ENCODE measurements at regions not wholly inside any gene's neighbourhood (a gene's known extent, or its start where the extent isn't known, plus 50 kb on each side); places are given as distances from the start of the nearest gene placed in this dataset.
A peak's percentile ranks its signal among the peaks of the same experiment; 100 is the strongest.
"Not testable (repeated sequence)": the region's sequence is repeated elsewhere in the genome, so short reads cannot be mapped to it uniquely, and the experiment has no call there.

DNA sequence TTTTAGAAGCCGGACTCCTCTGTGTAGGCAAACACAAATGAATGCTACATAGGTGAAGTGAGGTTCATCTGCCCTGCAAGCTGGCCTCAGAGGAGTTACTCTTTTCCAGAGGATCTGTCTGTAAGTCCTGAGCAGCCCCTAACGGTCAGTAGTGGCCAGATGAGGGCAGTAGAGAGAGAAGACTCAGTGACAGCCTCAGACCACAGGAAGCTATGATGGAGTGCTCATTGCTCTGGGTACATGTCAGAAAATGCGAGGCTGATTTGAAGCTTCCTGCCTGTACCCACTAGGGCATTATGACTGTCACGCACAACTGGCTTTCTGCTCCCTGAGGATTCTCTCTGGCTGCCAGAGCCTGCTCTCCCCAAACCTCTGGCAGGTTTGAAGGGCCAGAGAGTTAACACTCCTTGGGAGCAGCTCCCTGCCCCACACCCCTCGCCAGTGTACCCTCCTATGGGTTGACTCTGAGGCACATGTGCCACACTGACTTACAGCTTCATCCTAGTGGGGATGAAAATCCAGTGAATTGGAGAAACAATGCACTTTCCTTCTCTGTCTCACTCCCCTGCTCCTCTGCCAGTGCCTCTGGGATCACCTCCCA, 141.5 kb downstream of the GABRG2 start:
- DNase-seq (ENCODE audit: low read depth in 2 of 2), result no peak

DNA sequence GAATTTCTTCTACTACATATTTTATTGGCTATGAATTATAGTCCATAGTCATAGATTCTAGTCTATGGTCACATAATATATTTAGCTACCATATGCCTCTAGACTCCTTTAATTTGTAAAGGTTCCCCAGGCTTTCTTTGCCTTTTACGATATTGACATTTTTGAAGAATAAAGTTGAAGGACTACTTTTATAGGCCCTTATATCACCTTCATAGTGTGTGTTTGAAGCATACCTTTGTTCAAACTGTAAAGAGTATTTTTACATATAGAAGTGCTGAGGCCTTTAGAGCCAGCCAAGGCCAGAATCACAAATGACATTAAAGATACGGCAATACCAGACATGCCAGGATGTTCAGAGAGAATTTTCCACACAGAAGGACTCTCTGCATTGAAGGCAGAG, 147.0 kb downstream of the GABRG2 start:
- no peak for DNase-seq (ENCODE audit: low read depth in 2 of 2)

DNA sequence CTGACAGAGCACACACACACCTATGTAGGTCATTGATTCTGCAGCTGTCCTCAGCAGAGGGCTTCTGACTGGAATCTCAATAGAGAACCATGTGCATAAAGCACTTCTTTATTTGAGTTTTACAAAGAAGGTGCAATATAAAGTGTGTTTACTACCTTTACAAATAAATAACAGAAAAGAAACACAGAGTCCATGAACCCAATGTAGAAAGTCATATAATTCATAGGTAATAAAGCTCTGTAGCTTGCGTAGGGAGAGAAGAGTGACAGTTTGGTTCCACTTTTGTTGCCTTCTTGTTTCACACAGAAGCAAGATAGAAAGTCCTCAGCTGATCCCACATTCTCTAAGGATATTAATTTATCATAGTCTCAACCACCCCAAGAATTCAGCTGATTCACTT, 149.5 kb downstream of the GABRG2 start:
- DNase-seq (ENCODE audit: low read depth in 2 of 2), result no peak

DNA sequence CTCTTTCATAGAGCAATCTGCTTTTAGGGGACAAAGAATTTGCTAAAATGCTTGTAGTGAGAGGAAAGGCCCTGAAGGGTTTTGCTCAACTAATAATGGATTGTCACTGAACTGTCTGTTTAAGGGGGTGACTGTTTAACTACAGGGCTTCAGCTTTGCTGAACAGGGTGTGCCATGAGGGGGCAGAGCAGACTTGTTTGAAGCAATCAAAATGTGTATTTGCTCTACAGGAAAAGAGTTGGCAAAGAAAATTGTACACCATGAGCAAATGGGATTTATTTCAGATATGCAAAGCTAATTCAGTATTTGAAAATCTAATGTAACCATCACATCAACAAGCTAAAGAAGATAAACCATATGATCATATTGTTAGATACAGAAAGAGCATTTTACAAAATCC, 154.3 kb downstream of the GABRG2 start:
- no peak for DNase-seq (ENCODE audit: low read depth in 2 of 2)

DNA sequence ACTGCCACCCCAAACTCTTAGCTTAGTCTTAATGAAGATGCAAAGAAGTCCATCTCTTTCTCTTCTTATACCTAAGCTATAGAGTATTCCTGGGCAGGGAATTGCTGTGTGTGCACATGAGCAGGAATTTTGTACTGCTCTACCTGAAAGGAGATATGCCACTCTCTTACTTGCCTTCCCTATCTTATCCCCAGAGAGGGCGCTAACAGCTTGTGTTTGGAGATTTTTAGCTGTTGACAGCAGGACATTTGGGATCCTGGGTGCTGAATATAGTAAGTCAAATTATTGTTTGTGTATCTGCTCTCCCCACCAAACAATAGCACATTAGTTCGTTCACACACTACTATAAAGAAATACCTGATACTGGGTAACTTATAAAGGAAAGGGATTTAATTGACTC, 159.5 kb downstream of the GABRG2 start:
- no peak for DNase-seq (ENCODE audit: low read depth in 2 of 2)

DNA sequence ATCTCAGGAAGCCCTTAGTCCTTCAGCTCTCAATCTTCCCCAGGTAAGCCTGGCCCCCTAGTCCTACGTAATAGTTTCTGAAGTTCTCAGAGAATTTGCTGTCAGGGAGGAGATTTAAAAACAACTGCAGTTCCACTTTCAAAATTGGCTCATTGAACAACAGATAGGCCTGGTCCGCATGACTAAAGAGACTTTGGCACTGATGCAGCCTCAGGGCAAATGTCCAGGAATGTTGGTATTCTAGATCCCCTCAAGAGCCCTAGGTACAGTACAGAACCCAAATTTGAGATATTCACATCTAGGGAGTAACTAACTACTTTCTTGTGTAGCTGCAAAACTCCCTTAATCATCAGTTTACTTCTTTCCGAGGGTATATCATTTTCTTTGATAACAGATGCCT, 162.8 kb downstream of the GABRG2 start:
- DNase-seq (ENCODE audit: low read depth in 2 of 2), result no peak

DNA sequence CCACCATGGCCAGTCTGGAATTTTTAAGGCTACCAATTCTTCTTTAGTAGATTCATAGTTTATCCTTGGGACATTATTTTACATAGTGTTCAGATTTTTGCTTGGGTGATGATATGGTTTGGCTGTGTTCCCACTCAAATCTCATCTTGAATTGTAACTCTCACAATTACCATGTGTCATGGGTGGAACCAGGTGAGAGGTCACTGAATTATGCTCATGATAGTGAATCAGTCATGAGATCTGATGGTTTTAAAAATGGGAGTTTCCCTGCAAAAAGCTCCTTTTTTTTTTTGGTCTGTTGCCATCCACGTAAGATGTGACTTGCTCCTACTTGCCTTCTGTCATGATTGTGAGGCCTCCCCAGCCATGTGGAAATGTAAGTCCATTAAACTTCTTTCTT, 163.9 kb downstream of the GABRG2 start:
- DNase-seq (ENCODE audit: low read depth in 2 of 2), result no peak

DNA sequence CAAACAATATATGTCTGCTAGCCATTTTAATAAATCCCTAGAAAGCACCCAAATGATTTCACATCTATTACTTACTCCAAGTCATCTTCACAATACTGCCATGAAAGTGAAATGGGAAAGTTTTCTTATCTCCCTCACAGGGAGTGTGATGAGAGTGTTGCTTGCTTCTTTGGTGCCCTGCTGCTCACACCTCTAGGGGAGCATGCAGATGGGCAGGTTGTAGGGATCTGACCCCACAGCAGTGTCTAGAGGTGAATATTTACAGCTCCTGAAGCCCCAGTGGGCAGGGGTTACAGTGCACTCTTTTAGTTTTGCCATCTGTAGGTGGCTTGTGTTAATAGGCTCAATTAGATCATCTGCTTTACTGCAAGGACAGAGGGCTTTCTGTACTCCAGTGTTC, 173.2 kb downstream of the GABRG2 start:
- DNase-seq (ENCODE audit: low read depth in 2 of 2), result no peak

DNA sequence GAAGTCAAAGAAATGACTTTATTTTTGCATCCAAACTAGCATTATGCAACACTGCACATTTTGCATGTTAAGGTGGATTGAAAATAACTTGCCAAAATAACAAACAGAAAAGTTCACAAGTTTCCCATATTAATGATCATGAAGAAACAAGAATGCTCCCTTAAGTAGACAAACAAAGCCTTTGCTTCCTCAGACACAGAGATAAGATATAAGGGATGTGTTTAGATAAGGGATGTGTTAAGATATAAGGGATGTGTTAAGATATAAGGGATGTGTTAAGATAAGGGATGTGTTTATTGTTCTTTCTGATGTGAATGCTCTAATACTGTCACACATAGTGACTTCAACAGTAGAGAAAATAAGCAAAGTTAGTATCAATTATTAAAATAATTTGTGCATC, 174.8 kb downstream of the GABRG2 start:
- DNase-seq (ENCODE audit: low read depth in 2 of 2), result no peak

DNA sequence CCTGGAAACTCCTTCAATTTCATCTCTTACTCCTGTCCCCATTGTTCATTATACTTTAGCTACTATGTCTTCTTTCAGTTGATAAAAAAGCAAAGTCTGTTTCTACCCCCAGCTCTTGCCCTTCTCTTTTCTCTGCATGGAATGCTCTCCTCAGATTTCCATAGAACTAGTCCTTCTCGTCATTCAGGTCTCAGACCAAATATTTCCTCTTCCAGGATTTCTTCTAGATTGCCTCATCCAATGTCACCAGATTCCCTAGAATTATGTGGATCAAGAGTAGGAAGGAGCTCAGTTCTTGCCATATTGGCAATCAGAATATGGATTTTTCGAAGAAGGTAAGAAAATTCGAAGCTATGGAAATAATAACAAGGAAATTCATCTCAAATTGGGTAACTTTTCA, 176.1 kb downstream of the GABRG2 start:
- no peak for DNase-seq (ENCODE audit: low read depth in 2 of 2)

DNA sequence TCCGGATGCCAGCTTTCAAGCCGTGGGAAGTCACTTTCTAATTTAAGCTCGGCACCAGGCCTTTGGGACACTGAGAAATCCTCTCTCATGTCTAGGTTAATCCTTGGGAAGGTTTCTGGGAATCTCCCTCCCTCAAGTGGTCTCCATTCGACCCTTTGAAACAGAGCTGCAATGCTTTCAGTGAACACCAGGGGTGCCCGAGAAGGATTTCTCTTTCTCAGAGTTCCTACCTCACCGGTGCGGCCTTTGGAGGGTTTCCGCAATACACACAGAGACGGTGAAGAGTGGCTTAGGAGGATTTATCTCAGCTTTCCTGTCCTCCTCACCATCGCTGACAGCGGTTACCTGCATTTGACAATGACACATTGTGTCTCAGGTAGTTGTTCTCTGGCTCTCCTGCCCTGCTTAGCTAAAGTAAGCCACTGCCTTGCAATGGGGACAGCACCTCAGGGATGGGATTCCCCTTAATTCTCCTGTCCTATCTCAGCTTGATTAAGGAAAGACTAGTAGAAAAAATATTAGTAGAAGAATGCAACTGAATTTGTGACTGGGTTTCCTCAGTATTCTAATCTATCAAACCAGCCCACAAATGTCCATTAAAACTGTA, 180.6 kb downstream of the GABRG2 start:
- no peak for DNase-seq (ENCODE audit: low read depth in 2 of 2)

DNA sequence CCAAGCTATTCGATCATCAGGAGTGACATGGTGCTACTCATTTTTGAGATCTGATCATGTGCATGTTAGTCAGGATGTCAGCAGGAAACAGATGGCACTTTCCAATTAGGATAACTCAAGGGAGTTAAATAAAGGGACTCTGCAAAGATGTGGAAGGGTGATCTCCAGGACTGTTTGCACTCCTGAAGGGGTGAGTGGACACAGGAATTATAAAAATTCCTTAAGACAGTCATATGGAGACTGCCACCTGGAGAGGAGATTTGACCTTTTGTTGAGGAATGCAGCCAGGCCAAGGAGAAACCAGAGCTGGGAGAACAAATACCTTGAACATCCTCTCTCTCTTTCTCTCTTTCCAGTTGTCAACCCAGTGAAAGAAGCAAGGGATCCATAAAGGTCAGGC, 189.1 kb downstream of the GABRG2 start:
- DNase-seq (ENCODE audit: low read depth in 2 of 2), result no peak

DNA sequence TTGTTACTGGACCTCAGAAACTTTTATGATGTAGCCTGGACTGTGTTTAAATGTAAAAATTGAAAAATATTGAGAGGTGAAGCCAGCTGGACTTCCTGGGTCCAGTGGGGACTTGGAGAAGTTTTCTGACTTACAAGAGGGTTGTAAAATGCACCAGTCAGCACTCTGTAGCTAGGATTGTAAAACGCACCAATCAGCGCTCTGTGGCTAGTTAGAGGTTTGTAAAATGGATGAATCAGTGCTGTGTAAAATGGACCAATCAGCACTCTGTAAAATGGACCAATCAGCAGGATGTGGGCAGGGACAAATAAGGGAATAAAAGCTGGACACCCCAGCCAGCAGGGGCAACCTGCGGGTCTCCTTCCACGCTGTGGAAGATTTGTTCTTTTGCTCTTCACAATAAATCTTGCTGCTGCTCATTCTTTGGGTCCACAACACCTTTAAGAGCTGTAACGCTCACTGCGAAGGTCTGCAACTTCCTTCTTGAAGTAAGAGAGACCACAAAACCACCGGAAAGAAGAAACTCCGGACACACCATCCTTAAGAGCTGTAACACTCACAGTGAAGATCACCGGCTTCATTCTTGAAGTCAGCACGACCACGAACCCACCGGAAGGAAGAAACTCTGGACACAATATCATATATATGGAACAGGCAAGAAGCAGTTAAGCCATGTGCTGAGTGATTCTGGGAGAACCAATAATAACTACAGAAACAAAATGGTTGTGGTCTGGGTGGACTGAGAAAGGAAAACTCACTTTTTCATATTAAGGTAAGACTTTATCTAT, 201.3 kb downstream of the GABRG2 start:
- no peak for DNase-seq (ENCODE audit: low read depth in 2 of 2)

DNA sequence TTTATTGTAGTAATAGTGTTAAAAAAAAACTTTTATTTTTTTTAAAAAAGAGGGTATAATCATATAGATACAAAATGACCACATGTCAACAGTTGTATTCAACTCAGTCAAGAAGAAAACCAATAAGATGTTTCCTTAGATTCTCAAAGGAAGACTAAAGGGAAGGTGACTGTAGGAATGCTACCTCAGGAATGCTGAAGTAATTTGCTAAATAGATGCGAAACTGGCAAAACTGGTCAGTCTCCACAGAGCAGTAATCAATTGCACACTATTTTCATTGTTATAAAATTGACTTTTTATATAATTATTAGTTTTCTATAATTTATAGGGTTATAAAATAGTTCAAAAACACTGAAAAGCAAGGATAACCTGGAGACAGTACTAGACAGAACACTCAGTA, 204.8 kb downstream of the GABRG2 start:
- no peak for DNase-seq (ENCODE audit: low read depth in 2 of 2)

DNA sequence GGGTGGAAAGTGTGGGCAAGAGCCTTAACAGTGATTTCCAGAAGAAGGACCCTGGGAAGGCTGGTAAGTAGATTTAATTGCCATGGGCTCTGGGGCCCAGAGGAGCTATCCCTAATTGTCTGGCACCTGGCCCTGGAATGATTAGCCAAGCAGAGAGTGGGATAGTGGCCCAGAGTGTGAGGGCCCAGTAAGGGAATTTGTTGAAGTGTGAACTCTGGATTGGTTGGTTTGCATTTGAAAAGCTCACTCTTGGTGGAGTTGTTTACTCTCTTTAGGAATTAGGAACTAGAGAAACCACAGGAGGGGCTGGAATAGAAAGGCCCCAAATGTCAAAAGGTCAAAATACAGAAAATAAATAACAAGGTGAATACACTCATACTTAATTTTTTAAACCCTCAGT, 207.1 kb downstream of the GABRG2 start:
- DNase-seq (ENCODE audit: low read depth in 2 of 2), result no peak

DNA sequence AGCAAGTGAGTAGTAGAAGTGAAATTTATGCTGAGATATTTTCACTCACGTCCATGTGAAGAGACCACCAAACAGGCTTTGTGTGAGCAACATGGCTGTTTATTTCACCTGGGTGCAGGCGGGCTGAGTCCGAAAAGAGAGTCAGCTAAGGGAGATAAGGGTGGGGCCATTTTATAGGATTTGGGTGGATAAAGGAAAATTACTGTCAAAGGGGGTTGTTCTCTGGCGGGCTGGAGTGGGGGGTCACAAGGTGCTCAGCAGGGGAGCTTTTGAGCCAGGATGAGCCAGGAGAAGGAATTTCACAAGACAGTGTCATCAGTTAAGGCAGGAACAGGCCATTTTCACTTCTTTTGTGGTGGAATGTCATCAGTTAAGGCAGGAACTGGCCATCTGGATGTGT, 207.8 kb downstream of the GABRG2 start:
- DNase-seq (ENCODE audit: low read depth in 2 of 2), result not testable (repeated sequence)

DNA sequence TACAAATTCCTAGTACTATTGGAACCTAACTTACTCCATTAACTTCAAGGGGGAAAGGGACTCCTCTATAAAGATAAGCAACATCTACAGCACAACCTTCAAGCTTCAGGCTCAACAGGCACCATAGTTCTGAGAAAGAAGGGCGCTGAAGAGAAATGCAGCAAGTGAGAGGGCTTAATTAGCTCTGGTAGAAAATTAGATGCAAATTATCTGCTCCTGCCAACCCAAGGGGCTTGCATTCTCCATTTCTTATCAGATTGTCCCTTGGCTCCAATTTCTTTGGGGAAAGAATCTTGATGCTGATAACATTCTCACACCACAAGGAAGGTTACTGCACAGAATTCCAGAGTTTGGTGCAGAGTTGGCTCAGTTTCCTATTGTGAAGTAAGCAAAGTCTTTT, 214.6 kb downstream of the GABRG2 start:
- DNase-seq (ENCODE audit: low read depth in 2 of 2), result no peak

DNA sequence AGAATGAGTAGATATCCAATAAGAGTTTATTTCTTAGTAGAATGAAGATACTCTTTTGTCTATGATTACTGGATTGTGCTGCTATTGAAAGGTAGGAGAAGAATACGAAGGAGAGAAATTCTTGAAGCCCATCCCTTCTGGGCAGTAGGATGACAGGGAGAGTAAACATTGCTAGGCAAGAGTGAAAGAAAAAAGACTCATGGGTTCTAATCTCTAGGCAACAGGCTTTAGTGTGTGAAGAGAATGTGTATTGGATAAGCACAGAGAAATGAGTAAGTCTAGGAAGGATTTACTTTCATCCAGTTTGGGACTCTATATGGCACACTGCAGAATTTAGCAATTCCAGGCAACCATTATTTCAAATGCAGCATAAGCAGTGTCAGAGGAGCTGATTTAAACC, 216.0 kb downstream of the GABRG2 start:
- DNase-seq (ENCODE audit: low read depth in 2 of 2), result no peak

DNA sequence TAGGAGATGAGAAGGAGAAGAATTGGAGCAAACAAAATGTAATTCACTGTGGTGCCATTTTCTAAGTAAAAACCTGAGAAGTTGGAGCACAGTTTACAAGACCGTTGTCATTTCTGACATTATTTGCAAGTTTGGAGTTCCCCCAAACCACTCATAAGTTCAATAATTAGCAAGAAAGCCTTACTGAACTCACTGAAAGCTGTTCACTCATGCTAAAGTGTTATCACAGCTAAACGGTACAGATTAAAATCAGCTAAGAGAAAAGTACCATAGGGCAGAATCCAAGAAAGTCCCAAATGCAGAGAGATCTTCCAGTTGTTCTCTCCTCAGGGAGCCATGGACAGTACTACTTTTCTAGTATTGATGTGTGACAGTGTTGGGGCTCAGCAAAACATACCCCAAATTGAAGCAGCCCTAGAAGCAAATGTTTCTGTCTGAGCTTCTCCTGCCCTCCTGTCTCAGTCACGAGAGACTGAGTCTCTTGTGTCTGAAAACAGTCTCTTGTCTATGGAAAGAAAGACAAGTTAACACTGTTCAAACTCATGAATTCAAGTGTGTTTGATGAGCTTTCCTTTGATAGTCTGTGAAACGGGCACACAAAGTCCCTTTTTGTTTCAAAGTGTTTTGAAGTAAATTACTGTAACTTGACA, 221.2 kb downstream of the GABRG2 start:
- DNase-seq (ENCODE audit: low read depth in 2 of 2), result no peak

DNA sequence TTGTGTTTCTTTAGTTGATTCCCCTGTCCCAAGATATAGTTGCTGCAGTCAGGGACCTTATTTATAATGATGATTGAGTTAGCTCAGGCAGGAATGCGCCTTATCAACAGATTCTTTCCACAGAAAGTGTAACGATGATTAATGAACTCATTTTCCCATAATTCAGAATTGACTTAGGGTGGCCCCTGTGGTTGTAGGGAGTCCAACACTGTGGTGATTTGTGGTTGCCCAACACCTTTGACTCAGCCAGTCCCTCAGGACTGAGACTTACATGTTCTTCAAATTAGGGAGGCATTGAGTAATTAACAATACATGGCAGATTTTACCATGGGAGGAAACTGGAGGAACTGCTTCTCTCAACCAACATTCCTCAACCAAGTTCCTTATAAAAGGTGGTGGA, 221.9 kb downstream of the GABRG2 start:
- DNase-seq (ENCODE audit: low read depth in 2 of 2), result no peak

DNA sequence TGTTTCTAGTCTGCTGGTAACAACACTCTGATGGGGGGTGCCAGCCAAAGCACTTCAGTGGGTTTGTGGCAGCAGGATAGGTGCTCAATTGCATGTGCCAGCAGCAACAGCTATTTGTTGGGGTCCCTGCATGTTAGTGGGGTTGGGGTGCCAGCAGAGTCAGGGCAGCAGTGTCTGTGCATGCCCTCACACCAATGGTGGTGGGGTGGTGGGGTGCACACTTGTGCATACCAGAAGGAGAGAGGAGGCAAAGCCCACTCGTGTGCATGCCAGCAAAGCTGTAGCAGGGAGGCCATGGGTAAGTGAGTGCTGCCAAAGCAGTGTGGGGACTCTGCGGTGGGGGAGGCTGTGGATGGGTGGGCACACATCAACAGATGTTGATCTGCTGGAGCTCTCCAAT, 232.2 kb downstream of the GABRG2 start:
- no peak for DNase-seq (ENCODE audit: low read depth in 2 of 2)

DNA sequence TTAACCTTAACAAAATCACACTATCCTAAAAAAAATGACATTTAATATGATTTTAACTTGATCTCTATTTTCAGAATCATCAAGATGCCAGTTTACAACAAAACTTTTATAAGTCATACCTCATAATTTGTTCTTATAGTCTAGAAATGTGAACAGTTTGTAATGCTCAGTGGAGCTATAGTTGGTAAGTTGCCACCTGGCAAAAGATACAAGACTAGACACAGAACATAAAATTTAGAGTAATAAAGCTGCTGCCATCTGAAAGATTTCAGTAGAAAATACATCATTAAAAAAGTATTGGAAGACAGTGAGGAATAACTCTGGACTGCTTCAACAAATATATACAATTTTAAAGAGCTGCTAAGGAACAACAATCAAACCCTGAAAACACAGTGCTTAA, 233.8 kb downstream of the GABRG2 start:
- no peak for DNase-seq (ENCODE audit: low read depth in 2 of 2)

DNA sequence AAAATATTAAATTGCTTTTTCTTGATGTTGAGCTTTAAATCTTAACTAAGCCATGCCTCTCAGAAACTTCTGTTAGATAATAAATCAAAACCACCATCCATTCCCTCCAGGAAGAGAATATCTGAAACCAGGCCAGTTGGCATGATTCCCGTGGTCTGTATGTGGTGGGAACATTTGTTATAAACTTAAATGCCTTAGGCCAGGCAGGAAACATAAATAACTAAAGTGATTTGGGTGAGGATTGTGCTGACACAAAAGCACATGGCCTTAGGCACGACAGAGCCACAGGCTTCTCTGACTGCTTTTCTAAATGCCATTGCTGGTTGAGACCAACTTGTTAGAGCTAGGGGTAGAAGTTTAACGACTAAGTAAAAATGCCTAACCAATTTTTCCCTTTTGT, 255.9 kb downstream of the GABRG2 start:
- peak in 1 of 2 donors; percentile 2 for DNase-seq (ENCODE audit: low read depth in 2 of 2)
